H9 (cell line): ENCODE measurements at regions not wholly inside any gene's neighbourhood (a gene's known extent, or its start where the extent isn't known, plus 50 kb on each side); places are given as distances from the start of the nearest gene placed in this dataset.

Source experiments
- DNase-seq: peaks from one replicate; pipeline ENCODE4 v3.0.0-alpha.2; 2017
- H2AFZ ChIP-seq: one replicate; pipeline ENCODE4 v1.6.1; 2013; ENCODE audit warnings: mild to moderate bottlenecking, low read length, control low read depth, moderate library complexity
- H2AK5ac ChIP-seq: 2 replicates; pipeline ENCODE4 v1.6.1; 2013; ENCODE audit warnings: low read length, control low read depth, mixed read lengths; ENCODE audit not compliant: insufficient read length
- H2BK120ac ChIP-seq: one replicate; pipeline ENCODE4 v1.6.1; 2013; ENCODE audit warnings: low read depth, mild to moderate bottlenecking, low read length, control low read depth, inconsistent platforms; ENCODE audit not compliant: poor library complexity, severe bottlenecking
- H2BK12ac ChIP-seq: 2 replicates; pipeline ENCODE4 v1.6.1; 2013; ENCODE audit warnings: low read length, control low read depth, mixed read lengths, low read depth; ENCODE audit not compliant: insufficient read length
- H2BK15ac ChIP-seq: 2 replicates; pipeline ENCODE4 v1.6.1; 2013; ENCODE audit warnings: low read depth, low read length, control low read depth
- H2BK20ac ChIP-seq: one replicate; pipeline ENCODE4 v1.6.1; 2013; ENCODE audit warnings: low read depth, mild to moderate bottlenecking, low read length, control low read depth, inconsistent platforms; ENCODE audit not compliant: poor library complexity, severe bottlenecking
- H2BK5ac ChIP-seq: 2 replicates; pipeline ENCODE4 v1.6.1; 2013; ENCODE audit warnings: low read length, control low read depth, mixed read lengths; ENCODE audit not compliant: insufficient read length
- H3K14ac ChIP-seq: 2 replicates; pipeline ENCODE4 v1.6.1; 2013; ENCODE audit warnings: low read length, control low read depth; ENCODE audit not compliant: insufficient read depth
- H3K18ac ChIP-seq: 2 replicates; pipeline ENCODE4 v1.6.1; 2013; ENCODE audit warnings: low read depth, mild to moderate bottlenecking, mixed read lengths, low read length, control low read depth; ENCODE audit not compliant: insufficient read length
- H3K23ac ChIP-seq: 2 replicates; pipeline ENCODE4 v1.6.1; 2013; ENCODE audit warnings: low read length, control low read depth, mixed read lengths, low read depth; ENCODE audit not compliant: insufficient read length
- H3K23me2 ChIP-seq: 2 replicates; pipeline ENCODE4 v1.6.1; 2013; ENCODE audit warnings: low read depth, mild to moderate bottlenecking, mixed read lengths, low read length, control low read depth; ENCODE audit not compliant: insufficient read length, poor library complexity, severe bottlenecking
- H3K27ac ChIP-seq: 2 replicates; pipeline ENCODE4 v1.5.1; 2013; ENCODE audit warnings: low read length, control low read depth, mixed read lengths, low read depth; ENCODE audit not compliant: insufficient read length
- H3K27me3 ChIP-seq: 2 replicates; pipeline ENCODE4 v1.6.1; 2013; ENCODE audit warnings: low read length, control low read depth, inconsistent platforms; ENCODE audit not compliant: insufficient read depth
- H3K4ac ChIP-seq: 2 replicates; pipeline ENCODE4 v1.6.1; 2013; ENCODE audit warnings: low read depth, mild to moderate bottlenecking, control low read depth, inconsistent platforms, low read length, moderate library complexity
- H3K4me1 ChIP-seq: 2 replicates; pipeline ENCODE4 v1.6.1; 2013; ENCODE audit warnings: low read length, control low read depth, inconsistent platforms; ENCODE audit not compliant: insufficient read depth
- H3K4me2 ChIP-seq: 2 replicates; pipeline ENCODE4 v1.6.1; 2013; ENCODE audit warnings: low read length, control low read depth, mixed read lengths; ENCODE audit not compliant: insufficient read length, insufficient read depth
- H3K56ac ChIP-seq: 2 replicates; pipeline ENCODE4 v1.6.1; 2013; ENCODE audit warnings: low read depth, mild to moderate bottlenecking, mixed read lengths, low read length, control low read depth; ENCODE audit not compliant: insufficient read length
- H3K79me1 ChIP-seq: 2 replicates; pipeline ENCODE4 v1.6.1; 2013; ENCODE audit warnings: low read depth, mild to moderate bottlenecking, moderate library complexity, low read length, control low read depth, inconsistent platforms; ENCODE audit not compliant: insufficient read depth, poor library complexity, severe bottlenecking
- H3K79me2 ChIP-seq: 2 replicates; pipeline ENCODE4 v1.6.1; 2013; ENCODE audit warnings: low read length, control low read depth, inconsistent platforms; ENCODE audit not compliant: insufficient read depth
- H3K9ac ChIP-seq: 2 replicates; pipeline ENCODE4 v1.6.1; 2013; ENCODE audit warnings: low read length, control low read depth, mixed read lengths; ENCODE audit not compliant: insufficient read length; ENCODE audit errors: extremely low read depth
- H3K9me3 ChIP-seq: one replicate; pipeline ENCODE4 v1.6.1; 2013; ENCODE audit warnings: low read depth, low read length, inconsistent platforms; ENCODE audit not compliant: control insufficient read depth
- H3T11ph ChIP-seq: one replicate; pipeline ENCODE4 v1.6.1; 2013; ENCODE audit warnings: mild to moderate bottlenecking, low read length, control low read depth, inconsistent platforms
- H4K20me1 ChIP-seq: one replicate; pipeline ENCODE4 v1.6.1; 2013; ENCODE audit not compliant: control insufficient read depth, insufficient read length, insufficient read depth
- H4K5ac ChIP-seq: 2 replicates; pipeline ENCODE4 v1.6.1; 2013; ENCODE audit warnings: low read depth, mild to moderate bottlenecking, mixed read lengths, low read length, control low read depth; ENCODE audit not compliant: insufficient read length
- H4K8ac ChIP-seq: replicated peaks from 2 replicates; pipeline ENCODE4 v1.6.1; 2013; ENCODE audit warnings: low read length, control low read depth, mixed read lengths, low read depth; ENCODE audit not compliant: insufficient read length
- H4K91ac ChIP-seq: 2 replicates; pipeline ENCODE4 v1.6.1; 2013; ENCODE audit warnings: low read depth, mild to moderate bottlenecking, moderate library complexity, mixed read lengths, low read length, control low read depth; ENCODE audit not compliant: insufficient read length
- H3K27ac Mint-ChIP-seq, 3 experiments: 2 replicates in 2 of 3; 3 replicates in 1 of 3; pipeline ENCODE4 v1.8.0; 2020 to 2021; ENCODE audit warnings: mixed read lengths in 3 of 3, mild to moderate bottlenecking in 1 of 3, moderate library complexity in 1 of 3
- H3K27me3 Mint-ChIP-seq: 2 replicates; pipeline ENCODE4 v1.8.0; 2021; ENCODE audit warnings: low read depth, mild to moderate bottlenecking, moderate library complexity, mixed read lengths
- H3K36me3 Mint-ChIP-seq, 3 experiments: 2 replicates in 2 of 3; 3 replicates in 1 of 3; pipeline ENCODE4 v1.8.0; 2020 to 2021; ENCODE audit warnings: low read depth in 3 of 3, mixed read lengths in 3 of 3; ENCODE audit not compliant: insufficient read depth in 1 of 3
- H3K4me1 Mint-ChIP-seq, 2 experiments: 2 replicates each; pipeline ENCODE4 v1.8.0; 2020; ENCODE audit warnings: mixed read lengths in 2 of 2
- H3K4me3 Mint-ChIP-seq, 2 experiments: 2 replicates in 1 of 2; 3 replicates in 1 of 2; pipeline ENCODE4 v1.8.0; 2020 to 2021; ENCODE audit warnings: mild to moderate bottlenecking in 2 of 2, mixed read lengths in 2 of 2, moderate library complexity in 1 of 2
- H3K9me3 Mint-ChIP-seq, 2 experiments: 2 replicates in 1 of 2; 3 replicates in 1 of 2; pipeline ENCODE4 v1.8.0; 2020; ENCODE audit warnings: mild to moderate bottlenecking in 2 of 2, mixed read lengths in 2 of 2, moderate library complexity in 1 of 2
- CTCF ChIP-seq: fragments of 200-600 bp; sonication (generic); conservative IDR thresholded peaks from 3 replicates; pipeline ENCODE4 v1.8.0; 2021; ENCODE audit warnings: antibody characterized with exemption, mild to moderate bottlenecking
- WGBS: extraction: QIAGEN DNeasy Blood & Tissue Kit; methylation state at CpG from one replicate; pipeline ENCODE4 v1.1.7; 2013; ENCODE audit warnings: missing lambda C conversion rate, low lambda C conversion rate, mixed read lengths; ENCODE audit not compliant: insufficient read length; ENCODE audit errors: extremely low coverage; 5-methylcytosine and 5-hydroxymethylcytosine counted together

GRCh38 chr2:66324356-66324755, 110.6 kb upstream of the MEIS1 start:
- Mint-ChIP-seq H3K4me1 (peaks cover 25 to 26% of the 10 kb centered on the region in 2 experiments), H3K4me3 (no peak overlapping the region), H3K9me3 (no peaks in the 10 kb centered on the region), H3K36me3 (no peaks in the 10 kb centered on the region), H3K27me3 (no peaks in the 10 kb centered on the region), H3K27ac (no peak overlapping the region)
- no peak overlapping the region for H4K8ac ChIP-seq
- H3K27me3 ChIP-seq, result no peaks in the 10 kb centered on the region
- no peak overlapping the region for H3T11ph ChIP-seq
- no peak overlapping the region for H2AFZ ChIP-seq
- no peak for TF ChIP-seq CTCF
- H3K79me2 ChIP-seq, result no peaks in the 10 kb centered on the region
- no peak overlapping the region for H4K5ac ChIP-seq
- H2BK12ac ChIP-seq, result no peak overlapping the region
- no peaks in the 10 kb centered on the region for H4K20me1 ChIP-seq
- no peak overlapping the region for H3K18ac ChIP-seq
- no peak overlapping the region for H3K23ac ChIP-seq
- H3K4me2 ChIP-seq, result no peak overlapping the region
- no CpG with 5 or more reads among the region's 6 CpGs for WGBS
- no peak overlapping the region for H3K27ac ChIP-seq
- H4K91ac ChIP-seq, result no peak overlapping the region
- H2BK120ac ChIP-seq, result no peak overlapping the region
- no peaks in the 10 kb centered on the region for H3K23me2 ChIP-seq
- no peak overlapping the region for H3K56ac ChIP-seq
- no peak overlapping the region for H2AK5ac ChIP-seq
- no peak overlapping the region for H3K4ac ChIP-seq
- no peak overlapping the region for H3K9ac ChIP-seq
- H3K79me1 ChIP-seq, result no peaks in the 10 kb centered on the region
- no peak overlapping the region for H2BK20ac ChIP-seq
- no peak overlapping the region for H2BK5ac ChIP-seq
- DNase-seq, result no peak
- H3K9me3 ChIP-seq, result no peaks in the 10 kb centered on the region
- no peak overlapping the region for H3K14ac ChIP-seq
- no peak overlapping the region for H2BK15ac ChIP-seq
- H3K4me1 ChIP-seq, result peaks cover 3% of the 10 kb centered on the region; the same call in 1 of the 2 replicates
